NCI-H460 (cell line): ENCODE measurements at regions not wholly inside any gene's neighbourhood (a gene's known extent, or its start where the extent isn't known, plus 50 kb on each side); places are given as distances from the start of the nearest gene placed in this dataset.

Experiments
- DNase-seq: peaks from one replicate; pipeline ENCODE4 v3.0.0-alpha.2; 2016; ENCODE audit warnings: low read depth; ENCODE audit errors: extremely low read depth

- no peak for DNase-seq
These were observed 284.2 kb downstream of the HACE1 start for GRCh38 chr6:104575536-104575935.

- no peak for DNase-seq
These were observed 285.5 kb downstream of the HACE1 start for GRCh38 chr6:104574135-104574750.

GRCh38 chr6:104573350-104573749 lies 286.4 kb downstream of the HACE1 start:
- DNase-seq, result no peak

GRCh38 chr6:104572901-104573300 lies 286.8 kb downstream of the HACE1 start:
- no peak for DNase-seq

GRCh38 chr6:104566411-104566810 lies 293.3 kb downstream of the HACE1 start:
- no peak for DNase-seq

GRCh38 chr6:104563306-104563705 lies 296.4 kb downstream of the HACE1 start:
- DNase-seq, result no peak

GRCh38 chr6:104559435-104560202 lies 300.1 kb downstream of the HACE1 start:
- no peak for DNase-seq

- DNase-seq, result no peak
These were observed 301.0 kb downstream of the HACE1 start for GRCh38 chr6:104558746-104559145.

GRCh38 chr6:104548297-104548696 lies 311.4 kb downstream of the HACE1 start:
- DNase-seq, result no peak

- no peak for DNase-seq
These were observed 318.3 kb downstream of the HACE1 start for GRCh38 chr6:104541411-104541810.

- no peak for DNase-seq
These were observed 319.0 kb downstream of the HACE1 start for GRCh38 chr6:104540743-104541142.

- no peak for DNase-seq
These were observed 320.5 kb downstream of the HACE1 start for GRCh38 chr6:104539173-104539572.

GRCh38 chr6:104537872-104538271 lies 321.8 kb downstream of the HACE1 start:
- no peak for DNase-seq

- no peak for DNase-seq
These were observed 322.5 kb downstream of the HACE1 start for GRCh38 chr6:104537180-104537579.

GRCh38 chr6:104532462-104532861 lies 327.3 kb downstream of the HACE1 start:
- DNase-seq, result no peak

GRCh38 chr6:104531646-104532045 lies 328.1 kb downstream of the HACE1 start:
- no peak for DNase-seq

- no peak for DNase-seq
These were observed 331.8 kb downstream of the HACE1 start for GRCh38 chr6:104527761-104528415.

- DNase-seq, result no peak
These were observed 332.4 kb downstream of the HACE1 start for GRCh38 chr6:104527311-104527710.

- no peak for DNase-seq
These were observed 333.3 kb downstream of the HACE1 start for GRCh38 chr6:104526376-104526775.

- peak; percentile 78 for DNase-seq
These were observed 333.9 kb downstream of the HACE1 start for GRCh38 chr6:104525677-104526322.

GRCh38 chr6:104522533-104522932 lies 337.2 kb downstream of the HACE1 start:
- DNase-seq, result no peak
